Keratinocyte (primary cell): ENCODE measurements at regions not wholly inside any gene's neighbourhood (a gene's known extent, or its start where the extent isn't known, plus 50 kb on each side); places are given as distances from the start of the nearest gene placed in this dataset.
A peak's percentile ranks its signal among the peaks of the same experiment; 100 is the strongest.

Experiments used
- DNase-seq: peaks from one replicate; pipeline ENCODE4 v3.0.0-alpha.2; 2011; ENCODE audit warnings: low read depth, missing footprints, low spot score
- FAIRE-seq: peaks from 2 replicates; lab custom pipeline; 2011; peaks lifted over from hg19 to GRCh38; lab: Jason Lieb, UNC
- H2AFZ ChIP-seq: 2 replicates; pipeline ENCODE4 v1.6.0; 2012; ENCODE audit warnings: low read length, control low read depth, inconsistent platforms; ENCODE audit not compliant: control insufficient read depth
- H3K27ac ChIP-seq: 2 replicates; pipeline ENCODE4 v1.5.1; 2011; ENCODE audit warnings: low read length; ENCODE audit not compliant: control insufficient read depth, insufficient read depth
- H3K27me3 ChIP-seq: 3 replicates; pipeline ENCODE4 v1.6.0; 2011; ENCODE audit warnings: low read length; ENCODE audit not compliant: control insufficient read depth, insufficient read depth; ENCODE audit errors: extremely low read depth
- H3K36me3 ChIP-seq, 2 experiments: 2 replicates in 1 of 2; 3 replicates in 1 of 2; pipeline ENCODE4 v1.5.1; 2011; ENCODE audit warnings: low read length in 2 of 2, mild to moderate bottlenecking in 1 of 2; ENCODE audit not compliant: control insufficient read depth in 2 of 2, insufficient read depth in 2 of 2; ENCODE audit errors: extremely low read depth in 1 of 2
- H3K4me1 ChIP-seq: 3 replicates; pipeline ENCODE4 v1.5.1; 2011; ENCODE audit warnings: low read length; ENCODE audit not compliant: control insufficient read depth, insufficient read depth; ENCODE audit errors: extremely low read depth
- H3K4me2 ChIP-seq: 3 replicates; pipeline ENCODE4 v1.6.0; 2011; ENCODE audit warnings: low read depth, low read length; ENCODE audit not compliant: control insufficient read depth, insufficient read depth; ENCODE audit errors: extremely low read depth
- H3K4me3 ChIP-seq, 3 experiments: fragments of 200-600 bp in 1 of 3; sonication (generic) in 1 of 3; 2 replicates in 2 of 3; 3 replicates in 1 of 3; pipeline ENCODE4 v1.5.1; 2011 to 2016; ENCODE audit warnings: low read length in 3 of 3, mild to moderate bottlenecking in 3 of 3, control low read depth in 2 of 3, inconsistent platforms in 1 of 3, low read depth in 1 of 3, mixed read lengths in 1 of 3, mixed run types in 1 of 3, moderate library complexity in 1 of 3; ENCODE audit not compliant: control insufficient read depth in 2 of 3, insufficient read depth in 2 of 3; ENCODE audit errors: extremely low read depth in 1 of 3
- H3K79me2 ChIP-seq: 2 replicates; pipeline ENCODE4 v1.6.0; 2012; ENCODE audit warnings: low read length; ENCODE audit not compliant: control insufficient read depth, insufficient read depth
- H3K9ac ChIP-seq: 3 replicates; pipeline ENCODE4 v1.6.0; 2011; ENCODE audit warnings: low read length; ENCODE audit not compliant: control insufficient read depth, insufficient read depth; ENCODE audit errors: extremely low read depth
- H3K9me1 ChIP-seq: 3 replicates; pipeline ENCODE4 v1.6.0; 2011; ENCODE audit warnings: low read length; ENCODE audit not compliant: control insufficient read depth, insufficient read depth; ENCODE audit errors: extremely low read depth
- H3K9me3 ChIP-seq: 2 replicates; pipeline ENCODE4 v1.5.1; 2012; ENCODE audit warnings: low read depth, low read length; ENCODE audit not compliant: control insufficient read depth
- H4K20me1 ChIP-seq: 3 replicates; pipeline ENCODE4 v1.6.0; 2011; ENCODE audit warnings: low read length; ENCODE audit not compliant: control insufficient read depth, insufficient read depth; ENCODE audit errors: extremely low read depth
- CTCF ChIP-seq, 3 experiments: IDR thresholded peaks in 1 of 3; conservative IDR thresholded peaks in 1 of 3; optimal IDR thresholded peaks in 1 of 3; 2 replicates in 2 of 3; 3 replicates in 1 of 3; pipeline versions ENCODE3 to v1.5.1; 2011; ENCODE audit warnings: low read length in 3 of 3, mild to moderate bottlenecking in 3 of 3, moderate library complexity in 2 of 3, control low read depth in 1 of 3, inconsistent platforms in 1 of 3; ENCODE audit not compliant: insufficient read depth in 2 of 3; ENCODE audit errors: extremely low read depth in 1 of 3
- EZH2 ChIP-seq: IDR thresholded peaks from one replicate; pipeline ENCODE4 v1.6.1; 2012; ENCODE audit warnings: inconsistent platforms, mild to moderate bottlenecking, low read length, moderate library complexity
- dilution Hi-C: fragments of 300-500 bp; cut with MboI; formaldehyde crosslinking; loops from one replicate; pipeline ENCODE4 v1.7.0; 2020; ENCODE audit warnings: low sequenced_read_pairs; ENCODE audit not compliant: extremely low pct_ligation_motif_present

- H3K9ac ChIP-seq: no peak overlapping the region
- FAIRE-seq (no peak), DNase-seq (no peak)
- H3K4me2 ChIP-seq: no peak overlapping the region
- no peaks in the 10 kb centered on the region for H3K79me2 ChIP-seq
- no peaks in the 10 kb centered on the region for H3K27me3 ChIP-seq
- no peaks in the 10 kb centered on the region for H3K36me3 ChIP-seq
- H3K9me1 ChIP-seq: no peaks in the 10 kb centered on the region
- H3K4me1 ChIP-seq: peaks cover 13% of the 10 kb centered on the region
- no peak overlapping the region for H3K27ac ChIP-seq
- no peaks in the 10 kb centered on the region for H3K9me3 ChIP-seq
- dilution Hi-C loops: no loop called here
- H2AFZ ChIP-seq: no peak overlapping the region
- TF ChIP-seq EZH2 (no peak), CTCF (optimal IDR thresholded peaks at IDR 0.05 in 1 of 3, IDR thresholded peaks at IDR 0.05 in 1 of 3, conservative IDR thresholded peaks at IDR 0.05 in 1 of 3; ENCODE audit: extremely low read depth in 1 of 3, insufficient read depth in 2 of 3, low read length in 3 of 3) (no peak)
- no peaks in the 10 kb centered on the region for H4K20me1 ChIP-seq
- H3K4me3 ChIP-seq: no peak overlapping the region
Observed at GRCh38 chr18:39415471-39415870, 1849.9 kb upstream of the CELF4 start.

GRCh38 chr18:39414009-39414700 is 1848.6 kb upstream of the CELF4 start:
- Histone ChIP-seq H3K36me3 (no peaks in the 10 kb centered on the region), H3K9me3 (no peaks in the 10 kb centered on the region), H3K79me2 (no peaks in the 10 kb centered on the region), H3K27ac (peak overlapping the region; percentile 70), H3K9ac (peak overlapping the region; percentile 11), H2AFZ (peak overlapping the region; percentile 81), H3K9me1 (no peaks in the 10 kb centered on the region), H4K20me1 (no peaks in the 10 kb centered on the region), H3K4me3 (peak overlapping the region in 2 of 3 experiments; percentile 52 to 60), H3K4me2 (peak overlapping the region; percentile 91), H3K27me3 (no peaks in the 10 kb centered on the region), H3K4me1 (peaks cover 13% of the 10 kb centered on the region)
- TF ChIP-seq EZH2 (no peak), CTCF (optimal IDR thresholded peaks at IDR 0.05 in 1 of 3, IDR thresholded peaks at IDR 0.05 in 1 of 3, conservative IDR thresholded peaks at IDR 0.05 in 1 of 3; ENCODE audit: extremely low read depth in 1 of 3, insufficient read depth in 2 of 3, low read length in 3 of 3) (no peak)
- DNase-seq: peak; percentile 42
- FAIRE-seq: peak; percentile 91
- dilution Hi-C loops: no loop called here
